Common myeloid progenitor, CD34-positive (primary cell): ENCODE measurements at regions not wholly inside any gene's neighbourhood (a gene's known extent, or its start where the extent isn't known, plus 50 kb on each side); places are given as distances from the start of the nearest gene placed in this dataset.

Experiments
- CTCF ChIA-PET: fragments of 350-600 bp; sonication (Branson Sonifier 250); formaldehyde crosslinking; loops from one replicate; lab custom pipeline; 2021; ENCODE audit warnings: antibody characterized with exemption; lab: Charles Lee
- POLR2A ChIA-PET: fragments of 350-600 bp; sonication (Branson Sonifier 250); formaldehyde crosslinking; loops from one replicate; lab custom pipeline; 2021; ENCODE audit warnings: antibody characterized with exemption; lab: Charles Lee
- DNase-seq, 3 donors: peaks; one replicate each; pipeline versions ENCODE4 v3.0.0 to v3.0.0-alpha.2; 2013
- H3K27ac ChIP-seq, 2 experiments: 1 replicate in 1 of 2; 2 replicates in 1 of 2; pipeline ENCODE4 v1.7.0; 2013; ENCODE audit warnings: inconsistent platforms in 2 of 2, low read length in 2 of 2, mild to moderate bottlenecking in 2 of 2, low read depth in 1 of 2, moderate library complexity in 1 of 2; ENCODE audit not compliant: severe bottlenecking in 2 of 2, insufficient read depth in 1 of 2, poor library complexity in 1 of 2
- H3K27me3 ChIP-seq, 5 experiments: replicated peaks in 2 of 5; 1 replicate in 3 of 5; 2 replicates in 2 of 5; pipeline versions ENCODE4 v1.6.1 to v1.7.0; 2013; ENCODE audit warnings: low read length in 4 of 5, mild to moderate bottlenecking in 2 of 5, moderate library complexity in 2 of 5, inconsistent platforms in 1 of 5; ENCODE audit not compliant: insufficient read depth in 5 of 5, control insufficient read depth in 4 of 5
- H3K36me3 ChIP-seq, 4 experiments: 1 replicate in 2 of 4; 2 replicates in 2 of 4; pipeline versions ENCODE4 v1.6.1 to v1.7.0; 2013; ENCODE audit warnings: low read length in 3 of 4, control low read depth in 1 of 4, mild to moderate bottlenecking in 1 of 4; ENCODE audit not compliant: control insufficient read depth in 4 of 4, insufficient read depth in 4 of 4
- H3K4me1 ChIP-seq, 4 experiments: 1 replicate in 3 of 4; 2 replicates in 1 of 4; pipeline versions ENCODE4 v1.6.1 to v1.7.1; 2013; ENCODE audit warnings: low read length in 3 of 4, mild to moderate bottlenecking in 3 of 4, control low read depth in 1 of 4, inconsistent platforms in 1 of 4, moderate library complexity in 1 of 4; ENCODE audit not compliant: control insufficient read depth in 4 of 4, insufficient read depth in 4 of 4; ENCODE audit errors: control extremely low read depth in 1 of 4
- H3K4me3 ChIP-seq, 7 experiments: 1 replicate in 4 of 7; 2 replicates in 3 of 7; pipeline versions ENCODE4 v1.5.1 to v1.7.0; 2013; ENCODE audit warnings: mild to moderate bottlenecking in 7 of 7, low read length in 6 of 7, moderate library complexity in 6 of 7, inconsistent platforms in 2 of 7, low read depth in 2 of 7, control low read depth in 1 of 7; ENCODE audit not compliant: insufficient read depth in 4 of 7, control insufficient read depth in 1 of 7; ENCODE audit errors: extremely low read depth in 1 of 7
- H3K9me3 ChIP-seq, 5 experiments: 1 replicate in 4 of 5; 2 replicates in 1 of 5; pipeline versions ENCODE4 v1.6.1 to v1.7.1; 2013; ENCODE audit warnings: low read length in 4 of 5, mild to moderate bottlenecking in 2 of 5, inconsistent platforms in 1 of 5, low read depth in 1 of 5, moderate library complexity in 1 of 5; ENCODE audit not compliant: control insufficient read depth in 4 of 5, insufficient read depth in 2 of 5; ENCODE audit errors: control extremely low read depth in 1 of 5
- WGBS: methylation state at CpG from one replicate; pipeline ENCODE4 v1.1.5; 2013; ENCODE audit not compliant: insufficient coverage; 5-methylcytosine and 5-hydroxymethylcytosine counted together

GRCh38 chr2:65525616-65526231 is 93.3 kb upstream of the SPRED2 start:
- Histone ChIP-seq H3K27me3 (no peaks in the 10 kb centered on the region), H3K4me1 (no peaks in the 10 kb centered on the region), H3K4me3 (no peak overlapping the region), H3K9me3 (no peaks in the 10 kb centered on the region), H3K36me3 (no peaks in the 10 kb centered on the region), H3K27ac (no peak overlapping the region)
- ChIA-PET CTCF (interaction anchor here (1.0 to 1.2 kb wide), 2 partner anchors 10 to 12 kb away, joined by 3 to 4 read pairs; no protein-coding TSS in a partner anchor), POLR2A (interaction anchor here (0.6 to 0.7 kb wide), 2 partner anchors 65 to 344 kb away, joined by 3 read pairs; no protein-coding TSS in a partner anchor)
- WGBS, result 100% methylated on average over 3 of the region's 4 CpGs
- no peak for DNase-seq

GRCh38 chr2:65522922-65523321 is 90.5 kb upstream of the SPRED2 start:
- no peaks in the 10 kb centered on the region for H3K4me1 ChIP-seq
- no peaks in the 10 kb centered on the region for H3K36me3 ChIP-seq
- no peaks in the 10 kb centered on the region for H3K27me3 ChIP-seq
- peaks cover 0 to 3% (median 0%) of the 10 kb centered on the region in 5 experiments for H3K9me3 ChIP-seq
- 93% methylated on average over 4 of the region's 4 CpGs for WGBS
- CTCF ChIA-PET, result interaction anchor here (1.6 kb wide), 1 partner anchor 22 kb away, joined by 3 read pairs; no protein-coding TSS in a partner anchor
- no peak for DNase-seq
- POLR2A ChIA-PET, result no interaction called here
- H3K4me3 ChIP-seq, result no peak overlapping the region
- no peak overlapping the region for H3K27ac ChIP-seq

DNA sequence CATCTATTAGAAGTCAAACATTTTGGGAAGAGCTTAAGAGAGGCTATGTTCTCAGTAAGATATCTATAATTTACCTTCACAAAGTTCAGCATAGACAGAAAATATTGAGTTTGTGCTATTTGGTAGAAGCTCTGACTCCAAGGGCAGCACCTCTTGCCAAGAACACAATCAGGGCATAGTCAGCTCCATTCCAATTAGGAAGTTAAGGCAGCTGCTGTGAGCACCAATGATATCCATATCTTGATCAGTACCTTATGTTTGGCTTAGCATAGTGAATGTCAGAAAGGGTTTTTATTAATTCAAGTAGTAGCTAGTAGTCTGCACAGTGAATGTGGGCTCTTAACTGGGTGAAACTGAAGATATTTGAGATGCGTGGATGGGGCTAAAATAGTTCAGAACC is 86.4 kb upstream of the SPRED2 start:
- Histone ChIP-seq H3K4me3 (no peak overlapping the region), H3K4me1 (no peaks in the 10 kb centered on the region), H3K27ac (no peak overlapping the region), H3K27me3 (no peaks in the 10 kb centered on the region), H3K9me3 (peaks cover 0 to 3% (median 0%) of the 10 kb centered on the region in 5 experiments), H3K36me3 (no peaks in the 10 kb centered on the region)
- CTCF ChIA-PET, result interaction anchor here (1.1 kb wide), 1 partner anchor 253 kb away, joined by 3 read pairs; no protein-coding TSS in a partner anchor
- POLR2A ChIA-PET, result no interaction called here
- no peak for DNase-seq
- WGBS, result 100% methylated on average over 1 of the region's 1 CpG

DNA sequence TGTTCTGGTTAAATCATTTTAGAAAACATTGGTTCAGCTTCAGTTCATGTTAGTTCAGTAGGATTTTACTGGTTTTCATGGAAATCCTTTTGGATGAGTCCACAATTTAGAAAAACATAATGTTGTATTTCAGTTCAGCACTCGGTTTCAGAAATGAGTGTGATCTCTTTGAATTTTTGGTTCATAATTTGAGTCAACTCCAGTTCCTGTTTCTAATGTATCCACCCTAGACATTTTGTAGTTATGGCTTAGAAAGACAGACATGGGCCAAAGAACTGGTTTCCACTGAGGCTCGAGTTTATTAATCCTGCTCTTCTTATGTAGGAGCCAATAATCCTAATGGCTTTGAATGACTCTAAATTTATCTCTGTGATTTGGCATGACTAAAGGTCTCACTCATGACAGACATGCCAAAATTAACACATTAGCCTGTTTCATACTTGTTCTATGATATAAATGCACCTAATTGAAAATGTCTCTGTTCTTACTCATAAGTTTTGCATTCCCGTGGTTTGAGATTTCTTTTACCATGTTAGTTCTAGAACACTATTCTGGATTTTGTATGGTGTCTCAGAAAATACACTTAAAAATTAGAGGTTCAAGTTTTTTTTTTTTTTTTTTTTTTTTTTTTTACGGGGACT is 82.3 kb upstream of the SPRED2 start:
- no peaks in the 10 kb centered on the region for H3K36me3 ChIP-seq
- H3K27me3 ChIP-seq, result no peaks in the 10 kb centered on the region
- peaks cover 0 to 3% (median 0%) of the 10 kb centered on the region in 5 experiments for H3K9me3 ChIP-seq
- H3K27ac ChIP-seq, result no peak overlapping the region
- no peaks in the 10 kb centered on the region for H3K4me1 ChIP-seq
- H3K4me3 ChIP-seq, result no peak overlapping the region
- POLR2A ChIA-PET, result no interaction called here
- WGBS, result 100% methylated on average over 2 of the region's 4 CpGs
- DNase-seq, result no peak
- CTCF ChIA-PET, result no interaction called here

DNA sequence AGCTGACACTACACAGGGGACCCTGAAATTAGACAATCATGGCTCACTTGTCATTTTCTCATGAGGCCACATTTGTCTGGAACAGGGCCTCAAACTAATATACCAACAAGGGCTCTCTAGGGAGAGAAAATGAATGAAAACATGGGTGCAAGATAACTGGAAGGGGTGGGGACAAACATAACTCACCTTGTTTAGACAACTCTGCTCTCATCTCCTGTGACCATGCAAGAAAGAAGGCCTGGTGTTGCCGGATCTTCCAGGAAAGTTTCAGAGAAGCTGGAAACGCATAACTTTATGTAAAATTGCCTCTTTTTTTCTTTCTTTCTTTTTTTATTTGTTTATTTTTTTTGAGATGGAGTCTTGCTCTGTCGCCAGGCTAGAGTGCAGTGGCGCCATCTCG is 80.4 kb upstream of the SPRED2 start:
- CTCF ChIA-PET, result no interaction called here
- POLR2A ChIA-PET, result no interaction called here
- Histone ChIP-seq H3K4me3 (no peak overlapping the region), H3K4me1 (no peaks in the 10 kb centered on the region), H3K36me3 (no peaks in the 10 kb centered on the region), H3K27ac (no peak overlapping the region), H3K27me3 (no peaks in the 10 kb centered on the region), H3K9me3 (peaks cover 0 to 3% (median 2%) of the 10 kb centered on the region in 5 experiments)
- DNase-seq, result no peak
- 100% methylated on average over 4 of the region's 5 CpGs for WGBS

DNA sequence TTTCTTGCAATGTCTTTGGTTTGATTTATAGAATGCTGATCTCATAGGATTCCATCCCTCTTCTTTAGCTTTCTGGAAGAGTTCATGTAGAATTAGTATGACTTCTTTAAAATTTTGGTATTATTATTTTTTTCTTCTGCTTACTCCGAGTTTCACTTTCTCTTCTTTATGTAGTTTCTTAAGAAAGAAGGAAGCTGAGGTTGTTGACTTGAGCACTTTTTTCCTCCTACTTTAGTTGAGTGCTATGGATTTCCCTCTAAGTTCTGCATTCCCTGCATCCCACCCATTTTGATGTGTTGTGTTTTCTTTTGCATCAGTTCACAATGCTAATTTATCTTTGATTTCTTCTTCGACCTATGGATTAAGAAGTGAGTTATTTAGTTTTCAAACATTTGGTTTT is 78.9 kb upstream of the SPRED2 start:
- ChIA-PET POLR2A (no interaction called here), CTCF (no interaction called here)
- H3K27ac ChIP-seq, result no peak overlapping the region
- no CpG with 5 or more reads among the region's 2 CpGs for WGBS
- no peaks in the 10 kb centered on the region for H3K27me3 ChIP-seq
- no peaks in the 10 kb centered on the region for H3K4me1 ChIP-seq
- no peak overlapping the region for H3K4me3 ChIP-seq
- no peak for DNase-seq
- no peaks in the 10 kb centered on the region for H3K36me3 ChIP-seq
- H3K9me3 ChIP-seq, result peaks cover 0 to 3% (median 2%) of the 10 kb centered on the region in 5 experiments

GRCh38 chr2:65508225-65508624 is 75.8 kb upstream of the SPRED2 start:
- WGBS, result 88% methylated on average over 1 of the region's 1 CpG
- H3K9me3 ChIP-seq, result peaks cover 0 to 3% (median 2%) of the 10 kb centered on the region in 5 experiments
- ChIA-PET CTCF (no interaction called here), POLR2A (no interaction called here)
- no peak for DNase-seq
- H3K4me3 ChIP-seq, result no peak overlapping the region
- no peaks in the 10 kb centered on the region for H3K36me3 ChIP-seq
- H3K27ac ChIP-seq, result no peak overlapping the region
- H3K4me1 ChIP-seq, result no peaks in the 10 kb centered on the region
- H3K27me3 ChIP-seq, result no peaks in the 10 kb centered on the region
